ENCODE measurements at regions not wholly inside any gene's neighbourhood (a gene's known extent, or its start where the extent isn't known, plus 50 kb on each side); places are given as distances from the start of the nearest gene placed in this dataset.

DNA sequence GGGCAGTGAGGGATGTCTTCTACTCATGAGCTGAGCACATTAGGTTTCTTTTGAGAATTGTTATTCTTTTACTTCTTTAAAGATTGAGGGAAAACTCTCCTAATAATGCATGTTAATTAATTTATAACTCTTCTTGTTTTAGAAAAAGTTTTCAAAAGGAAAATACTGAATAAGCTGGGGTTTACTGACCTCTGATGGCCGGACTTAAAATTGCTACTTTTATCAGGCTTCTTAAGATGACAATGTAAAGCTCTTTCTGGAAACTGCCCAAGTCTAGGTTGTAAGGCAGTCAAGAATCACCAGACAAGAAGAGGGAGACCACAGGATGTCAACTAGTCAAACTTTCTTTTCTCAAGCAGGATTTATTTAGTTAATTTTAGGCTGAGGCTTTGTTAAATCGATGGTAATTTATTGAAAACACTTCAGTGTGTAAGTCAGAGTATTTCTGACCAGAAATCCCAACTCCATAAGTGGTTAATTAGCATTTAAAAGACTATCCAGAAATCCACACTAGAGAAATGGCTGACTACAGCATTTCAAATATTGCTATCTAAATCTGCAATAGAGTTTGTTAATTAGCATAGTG is 82.1 kb downstream of the AVPR1A start:
- ATAC-seq (peak; percentile 57; the same call in 1 of the 2 replicates), DNase-seq (ENCODE audit: low spot score) (no peak)
- Mint-ChIP-seq H3K4me1 (peaks cover 14% of the 10 kb centered on the region), H3K36me3 (no peaks in the 10 kb centered on the region), H3K27ac (no peak overlapping the region), H3K4me3 (no peak overlapping the region), H3K9me3 (no peaks in the 10 kb centered on the region), H3K27me3 (ENCODE audit: low read depth) (no peaks in the 10 kb centered on the region)
- no peak for TF ChIP-seq CREB1 (CRISPR knock-in tag; IDR thresholded peaks at IDR 0.05)
- TF ChIP-seq, protein P1, sequence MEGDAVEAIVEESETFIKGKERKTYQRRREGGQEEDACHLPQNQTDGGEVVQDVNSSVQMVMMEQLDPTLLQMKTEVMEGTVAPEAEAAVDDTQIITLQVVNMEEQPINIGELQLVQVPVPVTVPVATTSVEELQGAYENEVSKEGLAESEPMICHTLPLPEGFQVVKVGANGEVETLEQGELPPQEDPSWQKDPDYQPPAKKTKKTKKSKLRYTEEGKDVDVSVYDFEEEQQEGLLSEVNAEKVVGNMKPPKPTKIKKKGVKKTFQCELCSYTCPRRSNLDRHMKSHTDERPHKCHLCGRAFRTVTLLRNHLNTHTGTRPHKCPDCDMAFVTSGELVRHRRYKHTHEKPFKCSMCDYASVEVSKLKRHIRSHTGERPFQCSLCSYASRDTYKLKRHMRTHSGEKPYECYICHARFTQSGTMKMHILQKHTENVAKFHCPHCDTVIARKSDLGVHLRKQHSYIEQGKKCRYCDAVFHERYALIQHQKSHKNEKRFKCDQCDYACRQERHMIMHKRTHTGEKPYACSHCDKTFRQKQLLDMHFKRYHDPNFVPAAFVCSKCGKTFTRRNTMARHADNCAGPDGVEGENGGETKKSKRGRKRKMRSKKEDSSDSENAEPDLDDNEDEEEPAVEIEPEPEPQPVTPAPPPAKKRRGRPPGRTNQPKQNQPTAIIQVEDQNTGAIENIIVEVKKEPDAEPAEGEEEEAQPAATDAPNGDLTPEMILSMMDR (IDR thresholded peaks at IDR 0.05), result peak; percentile 21; the same call in 1 of the 2 replicates
- ChIA-PET CTCF (interaction anchor here (0.6 to 3.2 kb wide), 62 partner anchors 8 to 633 kb away, joined by 3 to 28 read pairs (median 4); partner anchors contain the start of genes AVPR1A and PPM1H), POLR2A (no interaction called here)

- H3K4me1 Mint-ChIP-seq, result peaks cover 22% of the 10 kb centered on the region
- H3K27me3 Mint-ChIP-seq (ENCODE audit: low read depth), result no peaks in the 10 kb centered on the region
- ATAC-seq (peak; percentile 84), DNase-seq (ENCODE audit: low spot score) (no peak)
- no peak overlapping the region for H3K27ac Mint-ChIP-seq
- H3K9me3 Mint-ChIP-seq, result no peaks in the 10 kb centered on the region
- no peaks in the 10 kb centered on the region for H3K36me3 Mint-ChIP-seq
- TF ChIP-seq E2F1 (CRISPR knock-in tag; IDR thresholded peaks at IDR 0.05), result no peak
- TF ChIP-seq MLX (CRISPR knock-in tag; IDR thresholded peaks at IDR 0.05), result no peak
- TF ChIP-seq, protein P2, sequence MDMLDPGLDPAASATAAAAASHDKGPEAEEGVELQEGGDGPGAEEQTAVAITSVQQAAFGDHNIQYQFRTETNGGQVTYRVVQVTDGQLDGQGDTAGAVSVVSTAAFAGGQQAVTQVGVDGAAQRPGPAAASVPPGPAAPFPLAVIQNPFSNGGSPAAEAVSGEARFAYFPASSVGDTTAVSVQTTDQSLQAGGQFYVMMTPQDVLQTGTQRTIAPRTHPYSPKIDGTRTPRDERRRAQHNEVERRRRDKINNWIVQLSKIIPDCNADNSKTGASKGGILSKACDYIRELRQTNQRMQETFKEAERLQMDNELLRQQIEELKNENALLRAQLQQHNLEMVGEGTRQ (CRISPR knock-in tag; IDR thresholded peaks at IDR 0.05), result no peak
- TF ChIP-seq GABPB1 (CRISPR knock-in tag; IDR thresholded peaks at IDR 0.05), result no peak
- TF ChIP-seq NR2C2 (CRISPR knock-in tag; IDR thresholded peaks at IDR 0.05), result no peak
- TF ChIP-seq CDX4 (CRISPR knock-in tag; IDR thresholded peaks at IDR 0.05; ENCODE audit: borderline replicate concordance), result no peak
- TF ChIP-seq SMAD4 (CRISPR knock-in tag; IDR thresholded peaks at IDR 0.05), result no peak
- no peak for TF ChIP-seq AFF4 (CRISPR knock-in tag; IDR thresholded peaks at IDR 0.05; ENCODE audit: borderline replicate concordance)
- TF ChIP-seq ZNF263 (CRISPR knock-in tag; IDR thresholded peaks at IDR 0.05; ENCODE audit: low read depth), result no peak
- TF ChIP-seq ZNF416 (CRISPR knock-in tag; IDR thresholded peaks at IDR 0.05), result no peak
- no peak for TF ChIP-seq NFYB (CRISPR knock-in tag; conservative IDR thresholded peaks at IDR 0.05; ENCODE audit: low read depth)
- no peak for TF ChIP-seq GRHL2 (CRISPR knock-in tag; IDR thresholded peaks at IDR 0.05; ENCODE audit: insufficient replicate concordance, severe bottlenecking)
- TF ChIP-seq IRF2 (CRISPR knock-in tag; IDR thresholded peaks at IDR 0.05; ENCODE audit: borderline replicate concordance, low read depth), result no peak
- TF ChIP-seq, protein P3, sequence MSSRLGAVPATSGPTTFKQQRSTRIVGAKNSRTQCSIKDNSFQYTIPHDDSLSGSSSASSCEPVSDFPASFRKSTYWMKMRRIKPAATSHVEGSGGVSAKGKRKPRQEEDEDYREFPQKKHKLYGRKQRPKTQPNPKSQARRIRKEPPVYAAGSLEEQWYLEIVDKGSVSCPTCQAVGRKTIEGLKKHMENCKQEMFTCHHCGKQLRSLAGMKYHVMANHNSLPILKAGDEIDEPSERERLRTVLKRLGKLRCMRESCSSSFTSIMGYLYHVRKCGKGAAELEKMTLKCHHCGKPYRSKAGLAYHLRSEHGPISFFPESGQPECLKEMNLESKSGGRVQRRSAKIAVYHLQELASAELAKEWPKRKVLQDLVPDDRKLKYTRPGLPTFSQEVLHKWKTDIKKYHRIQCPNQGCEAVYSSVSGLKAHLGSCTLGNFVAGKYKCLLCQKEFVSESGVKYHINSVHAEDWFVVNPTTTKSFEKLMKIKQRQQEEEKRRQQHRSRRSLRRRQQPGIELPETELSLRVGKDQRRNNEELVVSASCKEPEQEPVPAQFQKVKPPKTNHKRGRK (CRISPR knock-in tag; IDR thresholded peaks at IDR 0.05; ENCODE audit: borderline replicate concordance), result no peak
- TF ChIP-seq ESRRA (CRISPR knock-in tag; IDR thresholded peaks at IDR 0.05; ENCODE audit: borderline replicate concordance), result no peak
- POLR2A ChIA-PET, result no interaction called here
- no peak overlapping the region for H3K4me3 Mint-ChIP-seq
- CTCF ChIA-PET, result interaction anchor here (0.7 to 1.2 kb wide), 7 partner anchors 27 to 273 kb away, joined by 3 to 7 read pairs (median 3); no protein-coding TSS in a partner anchor
Measured at GRCh38 chr12:63066782-63067181, 84.2 kb downstream of the AVPR1A start.
